ENCODE measurements at regions not wholly inside any gene's neighbourhood (a gene's known extent, or its start where the extent isn't known, plus 50 kb on each side); places are given as distances from the start of the nearest gene placed in this dataset.
A peak's percentile ranks its signal among the peaks of the same experiment; 100 is the strongest.

- no peak for TF ChIP-seq CTCF (conservative IDR thresholded peaks at IDR 0.05)
- H3K27ac ChIP-seq, result no peak overlapping the region
Measured at GRCh38 chr6:95266537-95267258, 310.6 kb upstream of the MANEA start.

GRCh38 chr6:95274686-95275235 is 302.6 kb upstream of the MANEA start:
- TF ChIP-seq CTCF (conservative IDR thresholded peaks at IDR 0.05), result no peak
- H3K27ac ChIP-seq, result no peak overlapping the region

GRCh38 chr6:95279616-95280015 is 297.7 kb upstream of the MANEA start:
- no peak overlapping the region for H3K27ac ChIP-seq
- no peak for TF ChIP-seq CTCF (conservative IDR thresholded peaks at IDR 0.05)

GRCh38 chr6:95280686-95281273 is 296.6 kb upstream of the MANEA start:
- no peak overlapping the region for H3K27ac ChIP-seq
- peak; percentile 75 for TF ChIP-seq CTCF (conservative IDR thresholded peaks at IDR 0.05)

GRCh38 chr6:95285881-95286280 is 291.5 kb upstream of the MANEA start:
- H3K27ac ChIP-seq, result no peak overlapping the region
- TF ChIP-seq CTCF (conservative IDR thresholded peaks at IDR 0.05), result no peak

- no peak for TF ChIP-seq CTCF (conservative IDR thresholded peaks at IDR 0.05)
- H3K27ac ChIP-seq, result no peak overlapping the region
Measured at GRCh38 chr6:95286874-95287273, 290.5 kb upstream of the MANEA start.

GRCh38 chr6:95288251-95288650 is 289.1 kb upstream of the MANEA start:
- no peak for TF ChIP-seq CTCF (conservative IDR thresholded peaks at IDR 0.05)

More at GRCh38 chr6:95288251-95288650, 289.1 kb upstream of the MANEA start:
- no peak overlapping the region for H3K27ac ChIP-seq

Data from VCaP (cell line).